ENCODE measurements at regions not wholly inside any gene's neighbourhood (a gene's known extent, or its start where the extent isn't known, plus 50 kb on each side); places are given as distances from the start of the nearest gene placed in this dataset.

GRCh38 chr10:44016589-44017482 is 368.1 kb downstream of the CXCL12 start:
- in situ Hi-C loops (cut with HindIII; ENCODE audit: low pct_ligation_motif_present, low sequenced_read_pairs): no loop called here
- no peak for DNase-seq

DNA sequence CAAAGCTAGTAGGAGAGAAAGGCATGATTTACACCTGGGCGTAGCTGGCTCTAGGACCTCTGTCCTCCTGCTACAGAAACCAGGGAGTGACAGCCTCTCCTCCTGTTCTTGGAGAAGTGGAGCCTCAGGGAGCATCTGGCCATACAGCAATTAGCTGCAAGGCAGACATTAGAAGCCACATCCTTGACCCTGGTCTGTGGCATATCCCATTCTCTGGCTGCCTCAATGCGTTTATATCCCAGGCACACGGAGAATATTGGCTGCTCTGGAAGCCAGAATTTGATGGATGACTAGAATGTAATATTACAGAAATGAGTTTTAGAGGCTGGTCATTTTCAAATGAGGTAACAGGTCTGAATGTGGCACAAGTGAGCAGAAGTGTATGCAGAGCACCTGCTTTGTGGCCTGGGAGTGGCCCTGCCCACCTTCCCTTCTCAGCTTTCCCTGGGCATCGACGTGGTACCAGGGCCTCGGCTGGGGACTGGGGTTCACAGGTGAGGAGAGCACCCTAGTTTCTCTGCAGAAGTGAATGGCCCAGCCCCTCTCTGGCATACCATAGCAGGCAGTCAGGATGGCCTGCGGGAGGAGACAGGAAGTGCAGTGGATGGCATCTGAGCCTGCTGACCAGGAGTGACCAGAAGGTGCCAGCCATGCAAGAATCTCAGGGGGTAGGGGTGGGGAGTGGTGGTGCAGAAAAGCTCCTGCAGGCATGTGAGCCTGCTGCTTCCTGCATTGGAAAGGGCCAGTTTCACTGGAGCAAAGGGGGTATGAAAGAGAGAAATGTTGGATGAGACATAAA is 367.2 kb upstream of the ZNF32 start:
- no peaks in the 10 kb centered on the region for H3K36me3 ChIP-seq (replicated peaks)
- no peaks in the 10 kb centered on the region for H3K27me3 ChIP-seq (replicated peaks)
- DNase-seq: no peak
- H3K27ac ChIP-seq: no peak overlapping the region
- no peak overlapping the region for H3K4me3 ChIP-seq (ENCODE audit: low read depth, low read length)
- in situ Hi-C loops (cut with HindIII; ENCODE audit: low pct_ligation_motif_present, low sequenced_read_pairs): no loop called here
- TF ChIP-seq CTCF (IDR thresholded peaks at IDR 0.05; ENCODE audit: low read depth, low read length, missing control alignments): no peak

More at GRCh38 chr10:44016589-44017482, 368.1 kb downstream of the CXCL12 start:
- H3K36me3 ChIP-seq (replicated peaks): no peaks in the 10 kb centered on the region
- no peak overlapping the region for H3K4me3 ChIP-seq (ENCODE audit: low read depth, low read length)
- TF ChIP-seq CTCF (IDR thresholded peaks at IDR 0.05; ENCODE audit: low read depth, low read length, missing control alignments): no peak
- H3K27ac ChIP-seq: no peak overlapping the region
- no peaks in the 10 kb centered on the region for H3K27me3 ChIP-seq (replicated peaks)

GRCh38 chr10:44014644-44015250 is 366.1 kb upstream of the ZNF32 start:
- in situ Hi-C loops (cut with HindIII; ENCODE audit: low pct_ligation_motif_present, low sequenced_read_pairs): no loop called here
- Histone ChIP-seq H3K36me3 (replicated peaks) (no peaks in the 10 kb centered on the region), H3K4me3 (ENCODE audit: low read depth, low read length) (no peak overlapping the region), H3K27ac (no peak overlapping the region), H3K27me3 (replicated peaks) (no peaks in the 10 kb centered on the region)
- TF ChIP-seq CTCF (IDR thresholded peaks at IDR 0.05; ENCODE audit: low read depth, low read length, missing control alignments): no peak
- no peak for DNase-seq

- no peak overlapping the region for H3K27ac ChIP-seq
- no peaks in the 10 kb centered on the region for H3K36me3 ChIP-seq (replicated peaks)
- in situ Hi-C loops (cut with HindIII; ENCODE audit: low pct_ligation_motif_present, low sequenced_read_pairs): no loop called here
- no peak overlapping the region for H3K4me3 ChIP-seq (ENCODE audit: low read depth, low read length)
- DNase-seq: no peak
- TF ChIP-seq CTCF (IDR thresholded peaks at IDR 0.05; ENCODE audit: low read depth, low read length, missing control alignments): no peak
- no peaks in the 10 kb centered on the region for H3K27me3 ChIP-seq (replicated peaks)
These were observed 365.3 kb upstream of the ZNF32 start for GRCh38 chr10:44013981-44014380.

DNA sequence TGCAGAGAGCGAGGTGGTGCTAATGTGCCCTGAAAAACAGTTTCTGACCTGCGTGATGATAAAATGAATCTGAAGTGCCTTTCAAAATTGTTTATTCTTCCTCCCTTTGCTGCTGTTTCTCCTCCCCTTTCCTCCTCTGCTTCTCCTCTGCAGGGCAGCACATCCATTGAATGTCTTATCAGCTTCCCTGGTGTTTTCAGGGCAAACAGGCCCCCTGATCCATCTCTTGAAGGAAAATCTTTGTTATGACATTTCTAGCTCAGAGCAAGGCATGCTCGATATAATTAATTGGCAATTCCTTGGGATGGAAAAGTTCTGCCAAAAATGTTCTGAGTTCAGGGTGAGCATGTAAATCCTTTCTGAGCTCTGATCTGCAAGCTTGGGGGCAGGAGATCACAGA is 364.2 kb upstream of the ZNF32 start:
- in situ Hi-C loops (cut with HindIII; ENCODE audit: low pct_ligation_motif_present, low sequenced_read_pairs): no loop called here
- Histone ChIP-seq H3K27me3 (replicated peaks) (no peaks in the 10 kb centered on the region), H3K4me3 (ENCODE audit: low read depth, low read length) (no peak overlapping the region), H3K36me3 (replicated peaks) (no peaks in the 10 kb centered on the region), H3K27ac (no peak overlapping the region)
- TF ChIP-seq CTCF (IDR thresholded peaks at IDR 0.05; ENCODE audit: low read depth, low read length, missing control alignments): no peak
- DNase-seq: no peak

Data from brain microvascular endothelial cell (primary cell).